GM19395 (cell line): ENCODE measurements at regions not wholly inside any gene's neighbourhood (a gene's known extent, or its start where the extent isn't known, plus 50 kb on each side); places are given as distances from the start of the nearest gene placed in this dataset.
A peak's percentile ranks its signal among the peaks of the same experiment; 100 is the strongest.

ENCODE experiments used
- ATAC-seq: cut with Tn5 transposase; IDR thresholded peaks from one replicate; pipeline ENCODE4 v1.9.1; 2021; ENCODE audit warnings: mild to moderate bottlenecking, moderate library complexity; ENCODE audit not compliant: unreplicated experiment

- peak; percentile 67 for ATAC-seq
Observed at GRCh38 chr1:193569096-193569982, 382.9 kb upstream of the B3GALT2 start.

GRCh38 chr1:193568512-193568911 is 382.1 kb upstream of the B3GALT2 start:
- ATAC-seq = no peak

GRCh38 chr1:193567937-193568336 is 381.5 kb upstream of the B3GALT2 start:
- ATAC-seq = no peak

- no peak for ATAC-seq
Observed at GRCh38 chr1:193566735-193567134, 380.3 kb upstream of the B3GALT2 start.

GRCh38 chr1:193565971-193566577 is 379.7 kb upstream of the B3GALT2 start:
- ATAC-seq = no peak

- ATAC-seq = no peak
Observed at GRCh38 chr1:193562121-193562520, 375.7 kb upstream of the B3GALT2 start.

- no peak for ATAC-seq
Observed at GRCh38 chr1:193558491-193559028, 372.1 kb upstream of the B3GALT2 start.

- ATAC-seq = no peak
Observed at GRCh38 chr1:193555662-193556441, 369.4 kb upstream of the B3GALT2 start.

GRCh38 chr1:193553564-193553963 is 367.2 kb upstream of the B3GALT2 start:
- no peak for ATAC-seq

GRCh38 chr1:193552274-193552673 is 365.9 kb upstream of the B3GALT2 start:
- no peak for ATAC-seq

GRCh38 chr1:193549081-193549480 is 362.7 kb upstream of the B3GALT2 start:
- ATAC-seq = no peak

- ATAC-seq = no peak
Observed at GRCh38 chr1:193545171-193545570, 358.8 kb upstream of the B3GALT2 start.

GRCh38 chr1:193543259-193543658 is 356.8 kb upstream of the B3GALT2 start:
- ATAC-seq = no peak

GRCh38 chr1:193542690-193543089 is 356.3 kb upstream of the B3GALT2 start:
- ATAC-seq = no peak

- ATAC-seq = peak; percentile 3
Observed at GRCh38 chr1:193540511-193540910, 354.1 kb upstream of the B3GALT2 start.

GRCh38 chr1:193539731-193540459 is 353.5 kb upstream of the B3GALT2 start:
- ATAC-seq = peak; percentile 65

- no peak for ATAC-seq
Observed at GRCh38 chr1:193538680-193539079, 352.3 kb upstream of the B3GALT2 start.

GRCh38 chr1:193538003-193538354 is 351.6 kb upstream of the B3GALT2 start:
- peak; percentile 13 for ATAC-seq

- ATAC-seq = peak; percentile 88
Observed at GRCh38 chr1:193537266-193538002, 351.0 kb upstream of the B3GALT2 start.

- no peak for ATAC-seq
Observed at GRCh38 chr1:193533853-193534252, 347.4 kb upstream of the B3GALT2 start.
